ENCODE measurements at regions not wholly inside any gene's neighbourhood (a gene's known extent, or its start where the extent isn't known, plus 50 kb on each side); places are given as distances from the start of the nearest gene placed in this dataset.

GRCh38 chr9:129504404-129504803 is 116.5 kb downstream of the C9orf50 start:
- no peak for DNase-seq

GRCh38 chr9:129501771-129502319 is 119.1 kb downstream of the C9orf50 start:
- no peak for DNase-seq

- DNase-seq, result no peak
These were observed 119.8 kb downstream of the C9orf50 start for GRCh38 chr9:129500863-129501770.

- DNase-seq, result peak; percentile 60
These were observed 120.6 kb downstream of the C9orf50 start for GRCh38 chr9:129500161-129500862.

- no peak for DNase-seq
These were observed 122.2 kb downstream of the C9orf50 start for GRCh38 chr9:129498451-129499384.

GRCh38 chr9:129497813-129498450 is 123.0 kb downstream of the C9orf50 start:
- DNase-seq, result no peak

GRCh38 chr9:129497005-129497812 is 123.7 kb downstream of the C9orf50 start:
- DNase-seq, result no peak

- DNase-seq, result peak; percentile 92
These were observed 124.4 kb downstream of the C9orf50 start for GRCh38 chr9:129496473-129497004.

- peak; percentile 92 for DNase-seq
These were observed 125.1 kb downstream of the C9orf50 start for GRCh38 chr9:129495620-129496472.

GRCh38 chr9:129494113-129494789 is 126.7 kb downstream of the C9orf50 start:
- no peak for DNase-seq

- no peak for DNase-seq
These were observed 127.2 kb downstream of the C9orf50 start for GRCh38 chr9:129493706-129494047.

- no peak for DNase-seq
These were observed 127.7 kb downstream of the C9orf50 start for GRCh38 chr9:129493002-129493705.

GRCh38 chr9:129491487-129491855 is 129.4 kb downstream of the C9orf50 start:
- DNase-seq, result no peak

- no peak for DNase-seq
These were observed 130.1 kb downstream of the C9orf50 start for GRCh38 chr9:129490583-129491486.

- DNase-seq, result no peak
These were observed 130.9 kb downstream of the C9orf50 start for GRCh38 chr9:129489838-129490582.

- DNase-seq, result peak; percentile 53
These were observed 133.0 kb downstream of the C9orf50 start for GRCh38 chr9:129487658-129488483.

All from midbrain (tissue), 1 donor.